ENCODE measurements at regions not wholly inside any gene's neighbourhood (a gene's known extent, or its start where the extent isn't known, plus 50 kb on each side); places are given as distances from the start of the nearest gene placed in this dataset.

GRCh38 chr14:65813760-65814384 is 401.3 kb downstream of the FUT8 start:
- Histone ChIP-seq H3K27me3 (ENCODE audit: control insufficient read depth in 3 of 3, insufficient read depth in 3 of 3, low read length in 3 of 3) (no peaks in the 10 kb centered on the region), H3K4me3 (ENCODE audit: low read depth in 1 of 3, low read length in 3 of 3) (no peak overlapping the region), H3K36me3 (ENCODE audit: control insufficient read depth in 3 of 3, insufficient read depth in 2 of 3, low read depth in 1 of 3, low read length in 3 of 3) (no peaks in the 10 kb centered on the region), H3K9me3 (ENCODE audit: control insufficient read depth in 2 of 2, insufficient read depth in 1 of 2, low read depth in 1 of 2, low read length in 1 of 2) (peaks cover 0 to 8% of the 10 kb centered on the region in 2 donors), H3K27ac (ENCODE audit: low read depth in 1 of 3, low read length in 2 of 3) (no peak overlapping the region), H3K4me1 (ENCODE audit: control insufficient read depth in 3 of 3, insufficient read depth in 2 of 3, low read depth in 1 of 3, low read length in 2 of 3) (no peaks in the 10 kb centered on the region)
- WGBS, 3 donors, result 75 to 84% (median 84%) methylated on average over 3 of the region's 3 CpGs
- DNase-seq (no peak), FAIRE-seq (no peak)

- FAIRE-seq (no peak), DNase-seq (no peak)
- Histone ChIP-seq H3K4me3 (ENCODE audit: low read depth in 1 of 3, low read length in 3 of 3) (no peak overlapping the region), H3K27me3 (ENCODE audit: control insufficient read depth in 3 of 3, insufficient read depth in 3 of 3, low read length in 3 of 3) (no peaks in the 10 kb centered on the region), H3K36me3 (ENCODE audit: control insufficient read depth in 3 of 3, insufficient read depth in 2 of 3, low read depth in 1 of 3, low read length in 3 of 3) (no peaks in the 10 kb centered on the region), H3K27ac (ENCODE audit: low read depth in 1 of 3, low read length in 2 of 3) (no peak overlapping the region), H3K9me3 (ENCODE audit: control insufficient read depth in 2 of 2, insufficient read depth in 1 of 2, low read depth in 1 of 2, low read length in 1 of 2) (no peaks in the 10 kb centered on the region), H3K4me1 (ENCODE audit: control insufficient read depth in 3 of 3, insufficient read depth in 2 of 3, low read depth in 1 of 3, low read length in 2 of 3) (no peaks in the 10 kb centered on the region)
- 92 to 99% (median 94%) methylated on average over 4 of the region's 4 CpGs for WGBS, 3 donors
These were observed 402.6 kb downstream of the FUT8 start for GRCh38 chr14:65815127-65815526.

GRCh38 chr14:65817011-65817410 is 404.5 kb downstream of the FUT8 start:
- FAIRE-seq (no peak), DNase-seq (no peak)
- no peaks in the 10 kb centered on the region for H3K27me3 ChIP-seq (ENCODE audit: control insufficient read depth in 3 of 3, insufficient read depth in 3 of 3, low read length in 3 of 3)
- no peak overlapping the region for H3K27ac ChIP-seq (ENCODE audit: low read depth in 1 of 3, low read length in 2 of 3)
- H3K4me3 ChIP-seq (ENCODE audit: low read depth in 1 of 3, low read length in 3 of 3), result no peak overlapping the region
- WGBS, 3 donors, result 95 to 97% (median 97%) methylated on average over 1 of the region's 1 CpG
- no peaks in the 10 kb centered on the region for H3K36me3 ChIP-seq (ENCODE audit: control insufficient read depth in 3 of 3, insufficient read depth in 2 of 3, low read depth in 1 of 3, low read length in 3 of 3)
- no peaks in the 10 kb centered on the region for H3K4me1 ChIP-seq (ENCODE audit: control insufficient read depth in 3 of 3, insufficient read depth in 2 of 3, low read depth in 1 of 3, low read length in 2 of 3)
- H3K9me3 ChIP-seq (ENCODE audit: control insufficient read depth in 2 of 2, insufficient read depth in 1 of 2, low read depth in 1 of 2, low read length in 1 of 2), result no peaks in the 10 kb centered on the region

- DNase-seq (no peak), FAIRE-seq (no peak)
- 75 to 92% (median 89%) methylated on average over 5 of the region's 5 CpGs for WGBS, 3 donors
These were observed 407.0 kb downstream of the FUT8 start for GRCh38 chr14:65819569-65819968.

GRCh38 chr14:65821224-65821753 is 408.8 kb downstream of the FUT8 start:
- DNase-seq, result no peak
- Histone ChIP-seq H3K9me3 (ENCODE audit: control insufficient read depth in 2 of 2, insufficient read depth in 1 of 2, low read depth in 1 of 2, low read length in 1 of 2) (no peaks in the 10 kb centered on the region), H3K36me3 (ENCODE audit: control insufficient read depth in 3 of 3, insufficient read depth in 2 of 3, low read depth in 1 of 3, low read length in 3 of 3) (no peaks in the 10 kb centered on the region), H3K27ac (ENCODE audit: low read depth in 1 of 3, low read length in 2 of 3) (no peak overlapping the region), H3K27me3 (ENCODE audit: control insufficient read depth in 3 of 3, insufficient read depth in 3 of 3, low read length in 3 of 3) (no peaks in the 10 kb centered on the region), H3K4me3 (ENCODE audit: low read depth in 1 of 3, low read length in 3 of 3) (no peak overlapping the region), H3K4me1 (ENCODE audit: control insufficient read depth in 3 of 3, insufficient read depth in 2 of 3, low read depth in 1 of 3, low read length in 2 of 3) (no peaks in the 10 kb centered on the region)
- 84 to 91% (median 90%) methylated on average over 10 of the region's 10 CpGs for WGBS, 3 donors
- no peak for FAIRE-seq

More at GRCh38 chr14:65819569-65819968, 407.0 kb downstream of the FUT8 start:
- H3K36me3 ChIP-seq (ENCODE audit: control insufficient read depth in 3 of 3, insufficient read depth in 2 of 3, low read depth in 1 of 3, low read length in 3 of 3), result no peaks in the 10 kb centered on the region
- H3K4me1 ChIP-seq (ENCODE audit: control insufficient read depth in 3 of 3, insufficient read depth in 2 of 3, low read depth in 1 of 3, low read length in 2 of 3), result no peaks in the 10 kb centered on the region
- H3K27ac ChIP-seq (ENCODE audit: low read depth in 1 of 3, low read length in 2 of 3), result no peak overlapping the region
- H3K9me3 ChIP-seq (ENCODE audit: control insufficient read depth in 2 of 2, insufficient read depth in 1 of 2, low read depth in 1 of 2, low read length in 1 of 2), result no peaks in the 10 kb centered on the region
- H3K27me3 ChIP-seq (ENCODE audit: control insufficient read depth in 3 of 3, insufficient read depth in 3 of 3, low read length in 3 of 3), result no peaks in the 10 kb centered on the region
- no peak overlapping the region for H3K4me3 ChIP-seq (ENCODE audit: low read depth in 1 of 3, low read length in 3 of 3)

GRCh38 chr14:65824285-65824977 is 411.9 kb downstream of the FUT8 start:
- WGBS, 3 donors, result 17 to 36% (median 22%) methylated on average over 4 of the region's 4 CpGs
- peak; percentile 74 to 79 for DNase-seq
- H3K4me3 ChIP-seq (ENCODE audit: low read depth in 1 of 3, low read length in 3 of 3), result no peak overlapping the region
- no peaks in the 10 kb centered on the region for H3K4me1 ChIP-seq (ENCODE audit: control insufficient read depth in 3 of 3, insufficient read depth in 2 of 3, low read depth in 1 of 3, low read length in 2 of 3)
- peaks cover 0 to 4% (median 0%) of the 10 kb centered on the region in 3 donors for H3K27me3 ChIP-seq (ENCODE audit: control insufficient read depth in 3 of 3, insufficient read depth in 3 of 3, low read length in 3 of 3)
- no peak overlapping the region for H3K27ac ChIP-seq (ENCODE audit: low read depth in 1 of 3, low read length in 2 of 3)
- no peaks in the 10 kb centered on the region for H3K36me3 ChIP-seq (ENCODE audit: control insufficient read depth in 3 of 3, insufficient read depth in 2 of 3, low read depth in 1 of 3, low read length in 3 of 3)
- H3K9me3 ChIP-seq (ENCODE audit: control insufficient read depth in 2 of 2, insufficient read depth in 1 of 2, low read depth in 1 of 2, low read length in 1 of 2), result no peaks in the 10 kb centered on the region
- FAIRE-seq, result no peak

- no peak overlapping the region for H3K27ac ChIP-seq (ENCODE audit: low read depth in 1 of 3, low read length in 2 of 3)
- DNase-seq (no peak), FAIRE-seq (peak; percentile 74)
- WGBS, 3 donors, result 5 to 17% (median 7%) methylated on average over 2 of the region's 2 CpGs
- H3K4me1 ChIP-seq (ENCODE audit: control insufficient read depth in 3 of 3, insufficient read depth in 2 of 3, low read depth in 1 of 3, low read length in 2 of 3), result no peaks in the 10 kb centered on the region
- H3K36me3 ChIP-seq (ENCODE audit: control insufficient read depth in 3 of 3, insufficient read depth in 2 of 3, low read depth in 1 of 3, low read length in 3 of 3), result no peaks in the 10 kb centered on the region
- H3K9me3 ChIP-seq (ENCODE audit: control insufficient read depth in 2 of 2, insufficient read depth in 1 of 2, low read depth in 1 of 2, low read length in 1 of 2), result no peaks in the 10 kb centered on the region
- peaks cover 0 to 4% (median 0%) of the 10 kb centered on the region in 3 donors for H3K27me3 ChIP-seq (ENCODE audit: control insufficient read depth in 3 of 3, insufficient read depth in 3 of 3, low read length in 3 of 3)
- H3K4me3 ChIP-seq (ENCODE audit: low read depth in 1 of 3, low read length in 3 of 3), result no peak overlapping the region
These were observed 412.4 kb downstream of the FUT8 start for GRCh38 chr14:65824978-65825299.

GRCh38 chr14:65826946-65827345 is 414.4 kb downstream of the FUT8 start:
- Histone ChIP-seq H3K9me3 (ENCODE audit: control insufficient read depth in 2 of 2, insufficient read depth in 1 of 2, low read depth in 1 of 2, low read length in 1 of 2) (no peaks in the 10 kb centered on the region), H3K36me3 (ENCODE audit: control insufficient read depth in 3 of 3, insufficient read depth in 2 of 3, low read depth in 1 of 3, low read length in 3 of 3) (no peaks in the 10 kb centered on the region), H3K4me1 (ENCODE audit: control insufficient read depth in 3 of 3, insufficient read depth in 2 of 3, low read depth in 1 of 3, low read length in 2 of 3) (no peaks in the 10 kb centered on the region), H3K27me3 (ENCODE audit: control insufficient read depth in 3 of 3, insufficient read depth in 3 of 3, low read length in 3 of 3) (peaks cover 0 to 4% (median 0%) of the 10 kb centered on the region in 3 donors), H3K4me3 (ENCODE audit: low read depth in 1 of 3, low read length in 3 of 3) (no peak overlapping the region), H3K27ac (ENCODE audit: low read depth in 1 of 3, low read length in 2 of 3) (no peak overlapping the region)
- WGBS, 3 donors, result 70 to 72% (median 71%) methylated on average over 6 of the region's 6 CpGs
- DNase-seq (no peak), FAIRE-seq (no peak)
